Glomerular visceral epithelial cell (primary cell): ENCODE measurements at regions not wholly inside any gene's neighbourhood (a gene's known extent, or its start where the extent isn't known, plus 50 kb on each side); places are given as distances from the start of the nearest gene placed in this dataset.

Experiments
- DNase-seq: peaks from one replicate; pipeline ENCODE4 v3.0.0-alpha.2; 2016; ENCODE audit errors: extremely low spot score

DNA sequence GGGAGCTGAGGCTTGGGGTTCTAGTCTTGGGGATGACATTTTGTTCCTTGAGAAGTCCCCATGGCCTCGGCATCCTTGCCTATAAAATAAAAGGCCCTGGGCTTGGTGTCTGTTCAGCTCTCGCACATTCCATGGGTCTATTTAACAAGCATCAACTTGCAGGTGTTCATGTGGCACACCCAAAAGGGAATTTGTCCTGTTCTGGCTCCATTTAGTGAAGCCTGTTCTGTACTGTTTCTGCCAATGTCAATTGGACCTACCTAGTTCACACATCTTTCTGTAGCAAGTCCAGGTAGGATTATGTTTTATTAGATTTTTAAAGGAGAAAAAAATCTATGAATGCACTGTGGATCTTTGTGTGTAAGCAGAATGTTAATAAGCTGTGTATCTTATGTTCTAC, 262.0 kb downstream of the HIVEP2 start:
- no peak for DNase-seq

DNA sequence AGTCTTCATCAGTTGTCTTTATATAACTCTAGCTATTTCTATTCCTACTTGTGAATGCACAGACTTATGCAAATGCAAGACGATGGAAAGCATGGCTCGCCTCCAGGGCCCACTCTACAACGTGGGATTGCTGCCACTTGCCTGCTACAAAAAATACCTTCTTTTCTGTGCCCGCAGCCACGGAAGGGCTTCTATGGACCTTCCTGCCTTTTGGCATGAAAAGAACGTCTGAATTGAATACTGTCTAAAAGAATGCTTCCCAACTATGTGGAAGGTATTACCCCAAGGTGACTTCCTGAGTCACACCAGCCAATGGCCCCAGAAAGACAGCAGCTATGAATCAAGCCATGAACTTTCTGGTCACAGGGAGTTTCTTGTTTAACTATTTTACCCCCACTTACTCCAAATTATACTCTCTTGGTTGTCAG, 261.2 kb downstream of the HIVEP2 start:
- no peak for DNase-seq

- DNase-seq: no peak
Measured at GRCh38 chr6:142684371-142684770, 260.6 kb downstream of the HIVEP2 start.

- DNase-seq: no peak
Measured at GRCh38 chr6:142685852-142686506, 259.0 kb downstream of the HIVEP2 start.

- DNase-seq: no peak
Measured at GRCh38 chr6:142686507-142686887, 258.5 kb downstream of the HIVEP2 start.

DNA sequence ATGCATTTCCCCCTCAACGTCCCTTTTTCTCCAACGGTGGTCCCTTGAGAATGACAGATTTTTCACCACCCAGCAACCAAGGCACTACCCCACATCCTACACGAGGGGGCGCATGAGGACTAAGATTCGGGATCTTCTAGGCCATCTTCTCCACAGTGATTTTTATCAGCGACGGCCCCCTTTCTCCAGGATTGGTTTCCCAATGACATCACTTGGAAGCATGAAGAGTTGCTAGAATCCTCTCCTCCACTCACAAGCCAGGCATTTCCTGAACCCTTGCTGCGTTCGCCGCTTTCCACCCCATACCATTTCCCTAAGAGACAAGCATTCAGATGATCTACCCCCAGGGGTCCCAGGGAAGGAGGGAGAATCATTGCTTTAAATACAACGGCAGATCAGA, 252.0 kb downstream of the HIVEP2 start:
- peak; percentile 79 for DNase-seq

DNA sequence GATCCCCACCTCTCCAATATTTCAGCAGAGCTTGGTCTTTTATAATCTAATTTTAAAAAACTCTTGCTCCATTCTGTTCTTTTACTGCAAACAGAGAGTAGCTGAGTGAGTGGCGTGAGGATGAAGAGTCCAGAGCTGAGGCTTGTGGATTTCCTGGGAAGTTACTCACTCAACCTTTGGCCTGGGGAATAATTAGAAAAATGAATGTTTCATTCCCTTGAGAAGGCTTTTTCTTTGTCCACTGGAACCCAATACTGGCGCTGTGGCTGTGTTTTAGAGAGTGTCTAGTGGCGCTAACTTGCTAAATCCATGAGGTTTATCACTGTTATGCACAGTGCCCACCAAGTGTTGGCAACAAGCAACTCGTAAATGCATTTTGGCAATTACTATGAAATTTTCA, 251.5 kb downstream of the HIVEP2 start:
- peak; percentile 12 for DNase-seq

DNA sequence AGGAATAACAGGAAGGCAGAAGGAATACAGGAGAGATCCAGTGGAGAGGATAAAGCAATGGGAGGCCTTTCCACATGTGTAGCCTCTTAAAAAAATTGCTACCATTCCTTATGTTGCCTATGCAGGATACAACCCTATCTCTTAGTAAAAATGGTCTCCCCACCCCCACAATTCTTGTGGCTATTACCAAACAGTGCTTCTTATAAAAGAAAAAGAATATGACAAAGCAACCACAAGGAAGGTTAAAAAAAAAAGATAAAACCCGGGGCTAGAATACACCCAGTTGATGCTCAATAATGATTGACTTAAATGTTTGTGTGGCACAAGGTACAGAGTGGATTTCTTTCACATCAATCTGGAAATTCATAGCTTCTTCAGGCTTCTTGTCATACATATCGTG, 250.9 kb downstream of the HIVEP2 start:
- DNase-seq: peak; percentile 18

DNA sequence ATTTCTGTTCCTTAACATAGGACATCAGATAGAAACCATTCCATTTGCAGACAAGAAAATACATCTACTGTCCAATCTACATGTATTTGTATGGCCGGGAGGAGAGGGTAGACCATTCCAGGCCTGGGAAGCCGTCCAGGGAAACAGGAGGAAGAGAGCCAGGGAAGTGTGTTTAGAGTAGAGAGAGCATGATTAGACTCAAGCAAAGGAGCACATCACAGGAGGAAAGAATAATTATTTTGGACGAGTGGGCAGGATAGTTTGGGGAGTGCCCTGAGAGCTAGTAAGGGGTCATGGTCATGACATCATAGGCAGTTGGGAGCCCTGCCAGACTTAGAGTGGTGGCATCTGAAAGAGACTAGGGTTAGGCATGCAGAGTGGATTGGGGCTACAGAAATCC, 250.0 kb downstream of the HIVEP2 start:
- DNase-seq: no peak

GRCh38 chr6:142696123-142697000, 248.6 kb downstream of the HIVEP2 start:
- peak; percentile 3 for DNase-seq

- DNase-seq: no peak
Measured at GRCh38 chr6:142697001-142697335, 248.0 kb downstream of the HIVEP2 start.

DNA sequence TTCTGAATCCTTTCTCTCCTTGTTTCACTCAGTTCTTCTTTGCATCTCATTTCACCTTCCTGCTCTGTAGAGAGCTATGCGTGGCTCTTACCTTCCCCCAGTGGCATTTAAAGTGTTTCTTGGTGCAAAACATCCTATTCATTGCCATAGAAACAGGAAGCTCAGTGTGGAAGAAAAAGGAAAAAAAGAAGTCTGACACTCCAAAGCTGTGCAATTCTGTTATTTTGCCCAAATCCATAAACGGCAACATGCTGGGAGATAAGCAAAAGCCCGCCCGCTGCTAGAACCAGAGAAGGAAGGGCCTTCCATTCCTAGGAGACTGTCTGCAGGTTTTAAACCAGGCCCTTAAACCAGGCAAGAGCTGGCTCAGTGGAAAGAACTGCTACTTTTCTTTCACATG, 247.1 kb downstream of the HIVEP2 start:
- no peak for DNase-seq

- DNase-seq: no peak
Measured at GRCh38 chr6:142698751-142699150, 246.2 kb downstream of the HIVEP2 start.

DNA sequence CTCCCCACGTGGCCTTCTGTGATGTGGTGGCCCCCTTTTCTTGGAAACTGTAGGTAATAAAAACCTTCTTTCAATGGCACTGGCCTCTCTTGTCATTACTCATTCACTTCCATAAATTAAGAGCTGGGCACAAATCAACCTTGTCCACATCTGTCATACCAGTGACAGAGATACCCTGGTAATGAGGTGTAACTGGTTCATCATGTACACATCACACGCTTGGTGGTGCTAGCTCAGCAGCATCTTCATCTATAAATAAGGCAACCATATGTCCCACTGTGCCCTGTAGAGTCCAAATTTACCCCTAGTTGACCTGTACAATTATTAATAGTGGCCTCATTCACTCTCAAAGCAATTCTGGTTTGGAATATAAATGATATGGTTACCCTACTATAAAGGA, 245.6 kb downstream of the HIVEP2 start:
- DNase-seq: no peak

DNA sequence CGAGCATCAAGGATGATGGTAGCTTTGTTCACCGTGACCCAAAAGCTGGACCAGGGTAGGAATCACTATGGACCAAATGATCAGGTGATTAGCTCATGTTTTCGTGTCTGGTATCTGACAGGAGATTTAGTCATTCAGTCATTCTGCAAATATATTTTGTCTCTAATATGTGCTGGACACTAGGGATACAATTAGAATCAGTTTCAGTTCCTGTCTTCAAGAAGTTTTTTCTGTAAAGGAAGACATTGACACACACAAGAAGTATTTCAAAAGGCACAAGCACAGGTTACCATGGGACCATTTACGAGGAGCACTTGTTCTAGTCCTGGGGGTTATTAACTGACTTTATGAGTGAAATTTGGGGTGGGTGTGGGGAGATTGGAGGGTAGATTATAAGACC, 244.9 kb downstream of the HIVEP2 start:
- DNase-seq: no peak

DNA sequence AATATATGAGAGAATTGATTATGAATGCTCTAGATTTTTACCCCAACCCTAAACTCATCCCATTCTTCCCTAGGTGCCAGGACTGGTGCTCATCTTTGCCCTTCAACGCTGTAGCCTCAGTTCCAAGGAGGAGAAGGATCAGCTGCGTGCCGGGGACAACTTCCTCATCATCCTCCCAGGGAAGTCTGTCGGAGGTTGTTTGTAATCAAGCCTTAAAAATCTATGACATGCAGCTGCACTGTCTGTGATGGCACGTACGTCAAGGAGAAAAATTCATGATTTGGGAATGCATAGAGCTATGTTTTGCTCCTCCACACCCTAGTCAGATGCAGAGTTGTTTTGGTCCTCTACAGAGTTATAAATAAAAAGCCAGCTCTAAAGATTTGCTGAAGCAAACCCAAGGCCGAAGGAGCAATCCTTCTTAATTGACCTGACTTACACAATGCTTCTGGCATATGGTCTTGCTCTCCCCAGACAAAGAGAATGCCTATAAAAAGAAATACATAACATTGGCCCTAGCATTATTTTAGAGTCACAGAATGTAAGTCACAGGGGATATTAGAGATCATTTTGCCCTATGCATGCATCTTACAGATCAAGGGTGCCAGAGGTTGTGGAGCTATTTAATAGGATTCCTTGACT, 244.2 kb downstream of the HIVEP2 start:
- no peak for DNase-seq
